Cardiac muscle cell (in vitro differentiated cells and primary cell): ENCODE measurements at regions not wholly inside any gene's neighbourhood (a gene's known extent, or its start where the extent isn't known, plus 50 kb on each side); places are given as distances from the start of the nearest gene placed in this dataset.
"Not testable (repeated sequence)": the region's sequence is repeated elsewhere in the genome, so short reads cannot be mapped to it uniquely, and the experiment has no call there.

Experiments used
- DNase-seq, 2 donors: peaks; one replicate each; pipeline versions ENCODE4 v3.0.0 to v3.0.0-alpha.2; 2010 to 2017; ENCODE audit warnings: low read depth in 1 of 2, low spot score in 1 of 2
- H3K27ac ChIP-seq: fragments of 200-600 bp; sonication (generic); 2 replicates; pipeline ENCODE4 v1.5.1; 2016
- H3K27me3 ChIP-seq: fragments of 200-600 bp; sonication (generic); 2 replicates; pipeline ENCODE4 v1.6.0; 2016; ENCODE audit warnings: control low read depth
- H3K36me3 ChIP-seq: fragments of 200-600 bp; sonication (generic); 2 replicates; pipeline ENCODE4 v1.5.1; 2016; ENCODE audit warnings: control low read depth
- H3K4me1 ChIP-seq: fragments of 200-600 bp; sonication (generic); 2 replicates; pipeline ENCODE4 v1.8.1; 2017; ENCODE audit warnings: low read depth, mild to moderate bottlenecking, mixed run types
- H3K4me3 ChIP-seq: fragments of 200-600 bp; sonication (generic); 2 replicates; pipeline ENCODE4 v1.5.1; 2016; ENCODE audit warnings: mild to moderate bottlenecking
- H3K9me3 ChIP-seq: fragments of 200-600 bp; sonication (generic); 2 replicates; pipeline ENCODE4 v1.5.1; 2017; ENCODE audit warnings: low read depth, mild to moderate bottlenecking, control low read depth
- TF ChIP-seq, protein P1 (sequence below): IDR thresholded peaks from 2 replicates; pipeline ENCODE4 v1.5.1; 2012; ENCODE audit warnings: low read depth, mild to moderate bottlenecking, low read length

DNA sequence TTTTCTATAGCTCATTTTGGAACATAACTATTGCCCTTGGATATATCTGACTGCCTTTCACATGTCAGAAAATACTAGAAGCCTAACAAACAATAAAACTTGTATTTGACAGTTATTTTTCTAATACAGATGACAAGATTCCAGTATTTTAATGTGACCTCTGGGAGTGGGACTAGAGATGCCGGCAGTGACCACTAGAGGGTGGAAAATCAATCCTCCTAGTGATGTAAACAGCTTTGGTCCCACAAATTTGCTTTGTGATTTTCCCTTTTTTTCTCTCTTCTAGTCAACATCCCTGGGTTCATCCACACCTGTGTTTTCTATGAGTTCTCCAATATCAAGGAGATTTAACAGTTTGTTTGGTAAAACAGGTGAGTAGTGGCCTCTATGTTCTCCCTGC lies 615.1 kb downstream of the SPATA31A6 start:
- not testable (repeated sequence) for H3K4me3 ChIP-seq, H3K27me3 ChIP-seq, DNase-seq, H3K9me3 ChIP-seq, H3K36me3 ChIP-seq, H3K27ac ChIP-seq, H3K4me1 ChIP-seq
- TF ChIP-seq, protein P1, sequence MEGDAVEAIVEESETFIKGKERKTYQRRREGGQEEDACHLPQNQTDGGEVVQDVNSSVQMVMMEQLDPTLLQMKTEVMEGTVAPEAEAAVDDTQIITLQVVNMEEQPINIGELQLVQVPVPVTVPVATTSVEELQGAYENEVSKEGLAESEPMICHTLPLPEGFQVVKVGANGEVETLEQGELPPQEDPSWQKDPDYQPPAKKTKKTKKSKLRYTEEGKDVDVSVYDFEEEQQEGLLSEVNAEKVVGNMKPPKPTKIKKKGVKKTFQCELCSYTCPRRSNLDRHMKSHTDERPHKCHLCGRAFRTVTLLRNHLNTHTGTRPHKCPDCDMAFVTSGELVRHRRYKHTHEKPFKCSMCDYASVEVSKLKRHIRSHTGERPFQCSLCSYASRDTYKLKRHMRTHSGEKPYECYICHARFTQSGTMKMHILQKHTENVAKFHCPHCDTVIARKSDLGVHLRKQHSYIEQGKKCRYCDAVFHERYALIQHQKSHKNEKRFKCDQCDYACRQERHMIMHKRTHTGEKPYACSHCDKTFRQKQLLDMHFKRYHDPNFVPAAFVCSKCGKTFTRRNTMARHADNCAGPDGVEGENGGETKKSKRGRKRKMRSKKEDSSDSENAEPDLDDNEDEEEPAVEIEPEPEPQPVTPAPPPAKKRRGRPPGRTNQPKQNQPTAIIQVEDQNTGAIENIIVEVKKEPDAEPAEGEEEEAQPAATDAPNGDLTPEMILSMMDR: peak; percentile 2

DNA sequence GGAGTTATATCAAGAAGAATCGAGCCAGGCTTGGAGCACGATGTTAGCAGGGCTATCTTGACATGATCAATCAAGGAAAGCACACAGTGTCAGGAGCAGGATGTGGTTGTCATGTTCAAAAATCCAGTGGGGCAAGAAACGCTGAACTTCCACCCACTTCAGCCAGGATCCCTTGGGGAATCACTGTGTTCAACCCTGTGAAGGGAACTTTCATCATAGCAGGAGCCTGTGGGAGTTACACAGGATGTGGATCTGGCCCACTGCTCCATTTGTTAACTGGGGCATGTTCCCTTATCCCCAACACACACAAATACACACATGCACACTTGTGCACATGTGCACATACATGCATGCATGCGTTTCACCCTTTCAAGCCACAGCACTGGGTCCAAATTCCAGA lies 619.3 kb downstream of the SPATA31A6 start:
- not testable (repeated sequence) for H3K27ac ChIP-seq

DNA sequence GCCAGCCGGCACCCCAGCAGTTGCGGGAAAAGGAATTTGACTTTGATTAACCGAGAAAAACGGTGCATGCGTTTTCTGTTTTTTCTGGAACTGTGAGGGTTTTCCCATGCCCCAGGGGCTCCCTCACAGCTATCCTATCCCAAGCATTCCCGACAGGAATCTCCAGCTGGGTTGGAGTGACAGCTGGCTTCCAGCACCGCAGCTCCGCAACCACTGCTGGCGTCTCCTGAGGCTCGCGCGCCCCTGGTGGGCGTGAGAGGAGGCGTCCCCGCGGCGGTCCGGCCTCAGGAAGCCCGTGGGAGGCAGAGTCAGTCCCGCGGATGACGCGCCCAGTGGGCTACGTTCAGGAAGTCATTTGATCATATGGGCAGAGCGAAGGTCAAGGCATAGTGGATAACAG lies 623.2 kb downstream of the SPATA31A6 start:
- H3K27me3 ChIP-seq: peaks cover 18% of the 10 kb centered on the region
- H3K27ac ChIP-seq, H3K9me3 ChIP-seq, H3K36me3 ChIP-seq, H3K4me1 ChIP-seq, H3K4me3 ChIP-seq: not testable (repeated sequence)
- DNase-seq: peak in 1 of 2 donors; percentile 15

More for the DNA sequence above, 619.3 kb downstream of the SPATA31A6 start:
- peaks cover 18% of the 10 kb centered on the region for H3K27me3 ChIP-seq
- H3K9me3 ChIP-seq, DNase-seq, H3K4me3 ChIP-seq, H3K36me3 ChIP-seq, H3K4me1 ChIP-seq: not testable (repeated sequence)

DNA sequence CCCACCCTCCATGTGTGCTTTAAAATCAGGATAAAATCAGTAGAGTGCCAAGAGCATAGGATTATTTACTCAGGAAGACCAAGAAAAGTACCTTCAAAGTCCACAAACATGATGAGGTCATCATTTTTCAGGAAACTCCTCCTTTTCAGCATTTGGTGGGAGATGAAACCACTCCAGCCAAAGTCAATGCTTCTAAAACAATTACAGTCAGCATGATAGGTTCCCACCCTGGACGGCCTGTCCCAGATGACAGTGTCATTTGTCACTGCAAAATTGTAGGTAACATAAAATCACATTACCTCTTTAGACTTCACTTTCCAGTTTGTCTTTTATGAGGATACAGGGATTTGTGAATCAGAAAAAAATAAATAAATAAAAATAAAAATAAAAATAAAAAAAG lies 638.0 kb downstream of the SPATA31A6 start:
- H3K27ac ChIP-seq, DNase-seq, H3K36me3 ChIP-seq, H3K9me3 ChIP-seq, H3K27me3 ChIP-seq, H3K4me1 ChIP-seq, H3K4me3 ChIP-seq: not testable (repeated sequence)

DNA sequence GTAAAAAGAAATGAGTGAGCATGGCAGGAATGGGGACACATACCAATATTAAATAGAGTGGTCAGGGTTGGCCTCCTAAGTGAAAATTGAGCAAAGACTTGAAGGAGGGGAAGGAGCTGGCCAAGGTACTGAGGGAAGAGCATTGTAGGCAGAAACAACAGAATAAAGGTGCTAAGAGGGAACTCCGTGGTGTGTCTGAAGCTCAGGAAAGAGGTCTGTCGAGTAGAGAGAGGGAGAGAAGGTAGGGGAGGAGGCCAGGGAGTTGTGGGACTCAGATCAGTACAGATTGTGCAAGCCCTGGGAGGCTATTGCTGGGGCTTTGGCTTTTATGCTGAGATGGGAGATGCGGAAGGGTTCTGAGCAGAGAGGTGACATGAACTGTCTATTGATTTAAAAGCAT lies 664.7 kb downstream of the SPATA31A6 start:
- H3K9me3 ChIP-seq, H3K27ac ChIP-seq, H3K4me3 ChIP-seq, H3K36me3 ChIP-seq, DNase-seq, H3K4me1 ChIP-seq, H3K27me3 ChIP-seq: not testable (repeated sequence)

DNA sequence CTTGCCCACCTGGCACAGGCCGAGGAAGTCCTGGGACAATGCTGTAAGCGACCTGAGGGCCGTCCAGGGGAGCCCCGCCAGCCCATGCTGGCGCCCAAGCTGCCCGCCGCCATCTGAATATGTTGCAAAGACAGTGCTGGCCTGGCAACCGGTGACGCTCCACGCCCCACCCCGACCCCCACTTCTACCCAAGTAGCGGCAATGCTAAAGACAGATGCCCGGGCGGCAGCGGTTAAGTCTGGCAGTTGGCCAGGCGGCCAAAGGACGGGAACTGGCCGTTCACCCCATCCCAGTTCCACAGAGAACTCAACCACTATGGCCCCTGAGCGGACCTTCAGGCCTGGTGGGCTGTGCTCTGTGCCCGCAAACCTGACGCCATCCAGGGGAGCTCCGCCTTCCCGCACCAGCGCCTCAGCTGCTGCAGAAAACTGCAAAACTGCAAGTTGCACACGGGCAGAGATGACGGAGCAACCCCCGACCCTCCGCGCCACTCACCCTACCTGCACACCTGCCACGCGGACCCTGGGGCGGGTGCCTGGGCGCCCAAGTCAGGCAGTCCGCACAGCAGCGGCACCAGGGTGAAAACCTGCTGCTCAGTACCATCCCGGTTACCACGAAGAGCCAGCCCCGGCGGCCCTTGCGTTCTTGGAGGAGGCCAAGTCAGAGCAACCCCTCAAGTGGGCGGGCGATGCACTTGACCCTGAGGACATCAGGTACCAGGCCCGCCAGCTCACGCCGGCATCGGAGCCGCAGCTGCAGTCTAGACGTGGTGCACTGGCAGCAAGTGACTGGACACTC lies 667.6 kb downstream of the SPATA31A6 start:
- not testable (repeated sequence) for H3K4me1 ChIP-seq, H3K9me3 ChIP-seq, H3K27ac ChIP-seq, H3K27me3 ChIP-seq, H3K36me3 ChIP-seq, DNase-seq, H3K4me3 ChIP-seq

DNA sequence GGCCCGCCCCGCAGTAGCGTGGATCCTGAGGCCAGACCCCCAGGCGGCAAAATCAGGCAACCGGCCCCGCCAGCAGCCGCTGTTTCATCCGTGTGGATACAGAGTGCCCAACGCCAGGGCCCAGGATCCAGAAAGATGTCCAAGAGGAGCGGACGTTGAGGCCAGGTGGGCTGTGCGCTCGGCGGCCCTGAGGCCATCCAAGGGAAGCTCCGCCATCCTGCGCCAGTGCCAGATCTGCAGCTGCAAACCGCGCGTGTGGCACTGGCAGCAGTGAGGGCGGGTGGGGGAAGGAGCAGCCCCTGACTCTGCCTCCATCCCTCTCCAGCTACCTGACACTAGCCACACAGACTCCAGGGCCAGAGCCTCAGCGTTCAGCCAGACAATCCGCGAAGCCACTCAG lies 668.2 kb downstream of the SPATA31A6 start:
- H3K36me3 ChIP-seq, H3K27me3 ChIP-seq, H3K9me3 ChIP-seq, H3K4me1 ChIP-seq, H3K4me3 ChIP-seq, H3K27ac ChIP-seq, DNase-seq: not testable (repeated sequence)

DNA sequence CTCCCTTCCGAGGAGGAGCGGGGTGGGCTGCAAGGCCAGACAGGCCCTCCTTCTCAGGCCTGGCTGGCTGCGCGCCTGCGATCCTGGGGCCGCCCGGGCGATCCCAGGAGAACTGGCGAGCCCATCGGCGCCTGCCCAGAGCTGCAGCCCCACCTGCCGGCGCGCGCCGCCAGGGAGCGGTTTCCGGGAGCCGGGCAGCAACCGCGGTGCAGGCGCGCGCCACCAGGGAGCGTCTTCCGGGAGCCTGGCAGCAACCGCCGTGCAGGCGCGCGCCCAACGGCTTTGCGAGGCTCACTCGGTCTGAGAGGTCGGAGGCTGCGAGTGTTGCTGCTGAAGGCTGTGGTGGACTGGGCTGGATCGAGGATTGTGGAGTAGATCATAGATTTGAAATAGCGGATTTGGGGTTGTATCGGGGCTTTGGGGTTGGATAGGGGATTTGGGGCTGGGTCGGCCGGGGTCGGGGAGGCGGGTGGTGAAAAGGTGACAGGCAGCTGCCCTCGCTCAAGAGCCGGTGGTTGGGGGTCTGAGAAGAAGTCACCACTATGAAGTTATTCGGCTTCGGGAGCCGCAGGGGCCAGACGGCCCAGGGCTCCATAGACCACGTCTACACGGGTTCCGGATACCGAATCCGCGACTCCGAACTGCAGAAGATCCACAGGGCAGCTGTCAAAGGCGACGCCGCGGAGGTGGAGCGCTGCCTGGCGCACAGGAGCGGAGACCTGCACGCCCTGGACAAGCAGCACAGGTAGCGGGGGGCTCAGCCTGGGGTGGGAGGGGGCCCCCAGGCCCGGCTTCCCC lies 668.9 kb downstream of the SPATA31A6 start:
- peak; percentile 3 to 58 for DNase-seq
- H3K4me3 ChIP-seq: peak overlapping the region; percentile 21

DNA sequence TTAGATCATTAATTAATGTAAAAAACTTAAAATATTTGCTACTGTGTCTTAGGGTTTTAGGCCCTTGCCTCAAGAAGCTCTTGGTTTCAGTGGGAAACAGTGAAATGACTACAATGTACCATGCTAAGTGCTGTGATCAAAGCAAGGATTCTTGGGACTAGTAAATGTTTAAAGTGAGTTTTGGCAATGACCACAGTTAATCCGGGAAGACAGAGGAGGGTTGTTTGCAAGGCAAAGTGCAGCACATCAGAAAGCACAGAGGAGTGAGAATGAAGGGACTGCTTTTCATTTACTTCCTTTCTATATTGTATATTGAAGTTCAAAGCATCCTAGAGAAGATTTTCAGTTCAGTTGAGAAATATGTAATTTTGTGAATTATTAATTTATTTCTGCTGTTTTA lies 676.7 kb downstream of the SPATA31A6 start:
- H3K36me3 ChIP-seq, H3K4me1 ChIP-seq, H3K4me3 ChIP-seq, H3K27me3 ChIP-seq, DNase-seq, H3K27ac ChIP-seq, H3K9me3 ChIP-seq: not testable (repeated sequence)

More for the DNA sequence above, 668.9 kb downstream of the SPATA31A6 start:
- H3K9me3 ChIP-seq, H3K36me3 ChIP-seq, H3K27ac ChIP-seq, H3K4me1 ChIP-seq, H3K27me3 ChIP-seq: not testable (repeated sequence)

DNA sequence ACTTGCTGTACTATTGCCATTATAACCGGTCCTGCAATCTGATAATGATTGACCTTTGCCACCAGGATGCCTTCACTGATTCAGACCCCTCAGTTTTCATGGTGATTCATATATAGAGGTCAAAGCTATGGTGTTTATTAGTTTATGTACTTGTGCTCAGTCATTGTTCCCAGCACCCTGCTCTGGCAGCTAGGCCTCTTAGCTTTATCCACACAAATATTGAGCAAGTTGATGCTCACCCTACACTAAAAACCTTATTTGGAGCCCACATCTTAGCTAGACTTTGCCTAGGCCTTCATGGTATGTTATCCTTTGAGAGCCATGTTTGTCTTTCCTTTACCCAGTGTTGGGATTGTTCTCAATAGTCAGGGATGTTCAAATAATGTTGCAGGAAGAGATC lies 679.0 kb downstream of the SPATA31A6 start:
- not testable (repeated sequence) for H3K27ac ChIP-seq, H3K4me1 ChIP-seq, H3K9me3 ChIP-seq, H3K36me3 ChIP-seq, DNase-seq, H3K27me3 ChIP-seq, H3K4me3 ChIP-seq
